GM12878 (cell line): ENCODE measurements at regions not wholly inside any gene's neighbourhood (a gene's known extent, or its start where the extent isn't known, plus 50 kb on each side); places are given as distances from the start of the nearest gene placed in this dataset.

Experiments used
- ATAC-seq: fragments of 200-7000 bp; cut with Tn5 transposase; 3 replicates; pipeline ENCODE4 v1.9.1; 2020; ENCODE audit warnings: mild to moderate bottlenecking, moderate library complexity
- BruUV-seq: library from RNA; stranded (reverse); fragments of 400-500 nt; replicated peaks from 2 replicates; lab custom pipeline; 2021; lab: Mats Ljungman, UMichigan
- CTCF ChIA-PET: fragments of 300-600 bp; sonication (Branson Sonifier 250); formaldehyde crosslinking; extraction: SDS; loops from one replicate; lab custom pipeline; 2021; ENCODE audit warnings: inconsistent platforms; lab: Yijun Ruan, JAX
- POLR2A ChIA-PET: fragments of 350-600 bp; formaldehyde crosslinking; extraction: SDS; loops from one replicate; lab custom pipeline; 2021; ENCODE audit warnings: inconsistent platforms; lab: Charles Lee
- RAD21 ChIA-PET: fragments of 300-600 bp; sonication (Branson Sonifier 250); formaldehyde crosslinking; loops from one replicate; lab custom pipeline; 2023; ENCODE audit warnings: antibody characterized with exemption; ENCODE audit not compliant: unreplicated experiment; lab: Charles Lee
- SMC1A ChIA-PET: fragments of 300-600 bp; sonication (Branson Sonifier 250); formaldehyde crosslinking; loops from one replicate; lab custom pipeline; 2023; ENCODE audit not compliant: unreplicated experiment, uncharacterized antibody; lab: Charles Lee
- DNase-seq: peaks from one replicate; pipeline ENCODE4 v3.0.0-alpha.2; 2011; ENCODE audit warnings: low read depth, low spot score
- FAIRE-seq: peaks from 3 replicates; lab custom pipeline; 2011; peaks lifted over from hg19 to GRCh38; lab: Jason Lieb, UNC
- H2AFZ ChIP-seq: 2 replicates; pipeline ENCODE4 v1.6.0; 2011; ENCODE audit warnings: low read depth, low read length, control low read depth; ENCODE audit not compliant: control insufficient read depth
- H3K27ac ChIP-seq: 2 replicates; pipeline ENCODE4 v1.5.1; 2011; ENCODE audit warnings: control low read depth; ENCODE audit not compliant: control insufficient read depth, insufficient read depth
- H3K27me3 ChIP-seq, 2 experiments: replicated peaks in 1 of 2; 2 replicates each; pipeline versions ENCODE4 v1.6.0 to v1.6.1; 2011; ENCODE audit warnings: low read length in 1 of 2; ENCODE audit not compliant: control insufficient read depth in 2 of 2, insufficient read depth in 2 of 2
- H3K36me3 ChIP-seq, 2 experiments: 2 replicates each; pipeline ENCODE4 v1.5.1; 2011; ENCODE audit warnings: low read length in 1 of 2; ENCODE audit not compliant: control insufficient read depth in 2 of 2, insufficient read depth in 2 of 2
- H3K4me1 ChIP-seq: 2 replicates; pipeline ENCODE4 v1.6.1; 2011; ENCODE audit warnings: mild to moderate bottlenecking, low read length, moderate library complexity, mixed read lengths; ENCODE audit not compliant: control insufficient read depth, insufficient read depth
- H3K4me2 ChIP-seq: 2 replicates; pipeline ENCODE4 v1.6.0; 2011; ENCODE audit warnings: control low read depth; ENCODE audit not compliant: control insufficient read depth, insufficient read depth
- H3K4me3 ChIP-seq: fragments of 200-600 bp; sonication (generic); 2 replicates; pipeline ENCODE4 v1.5.1; 2016
- H3K79me2 ChIP-seq: 2 replicates; pipeline ENCODE4 v1.6.0; 2011; ENCODE audit warnings: low read length; ENCODE audit not compliant: control insufficient read depth, insufficient read depth
- H3K9ac ChIP-seq: 2 replicates; pipeline ENCODE4 v1.8.0; 2011; ENCODE audit warnings: low read length, control low read depth, mixed read lengths; ENCODE audit not compliant: control insufficient read depth, insufficient read depth
- H3K9me3 ChIP-seq: replicated peaks from 3 replicates; pipeline ENCODE4 v1.5.1; 2011; ENCODE audit warnings: mild to moderate bottlenecking, low read length; ENCODE audit not compliant: control insufficient read depth, insufficient read depth
- H4K20me1 ChIP-seq: 2 replicates; pipeline ENCODE4 v1.6.0; 2011; ENCODE audit not compliant: control insufficient read depth, insufficient read depth
- BCL3 ChIP-seq: IDR thresholded peaks from 2 replicates; pipeline ENCODE4 v1.6.1; 2011; ENCODE audit warnings: borderline replicate concordance, low read depth, mild to moderate bottlenecking, moderate library complexity, low read length; ENCODE audit not compliant: insufficient read depth, poor library complexity, severe bottlenecking
- BCLAF1 ChIP-seq: fragments of 450-650 bp; IDR thresholded peaks from 2 replicates; pipeline ENCODE4 v1.6.1; 2017; ENCODE audit warnings: antibody characterized with exemption, mild to moderate bottlenecking, moderate library complexity
- CBX5 ChIP-seq: sonication (generic); IDR thresholded peaks from 2 replicates; pipeline ENCODE4 v1.6.1; 2016; ENCODE audit warnings: low read depth, moderate library complexity, mild to moderate bottlenecking, inconsistent platforms
- HCFC1 ChIP-seq: fragments of 150-350 bp; IDR thresholded peaks from 2 replicates; pipeline ENCODE4 v1.6.1; 2014; ENCODE audit warnings: low read length
- HDAC2 ChIP-seq: fragments of 200-600 bp; sonication (generic); IDR thresholded peaks from 2 replicates; pipeline ENCODE4 v1.6.1; 2017
- MAX ChIP-seq: IDR thresholded peaks from 2 replicates; pipeline ENCODE4 v1.6.1; 2012; ENCODE audit warnings: low read depth, low read length, improper control_type of control experiment
- PAX5 ChIP-seq: IDR thresholded peaks from 2 replicates; pipeline ENCODE4 v1.6.1; 2011; ENCODE audit warnings: low read depth, low read length, borderline replicate concordance
- SMAD1 ChIP-seq: fragments of 450-650 bp; IDR thresholded peaks from 2 replicates; pipeline ENCODE4 v1.6.1; 2018; ENCODE audit warnings: mild to moderate bottlenecking, low read depth; ENCODE audit not compliant: partially characterized antibody
- ZNF592 ChIP-seq: fragments of 450-650 bp; IDR thresholded peaks from 2 replicates; pipeline ENCODE4 v1.6.1; 2017; ENCODE audit warnings: mild to moderate bottlenecking, moderate library complexity
- ZNF622 ChIP-seq: fragments of 450-650 bp; IDR thresholded peaks from 2 replicates; pipeline ENCODE4 v1.6.1; 2017; ENCODE audit warnings: mild to moderate bottlenecking, inconsistent platforms
- ZSCAN29 ChIP-seq: fragments of 450-650 bp; IDR thresholded peaks from 2 replicates; pipeline ENCODE4 v1.6.1; 2017; ENCODE audit warnings: mild to moderate bottlenecking, moderate library complexity
- WGBS: methylation state at CpG from one replicate; pipeline ENCODE4 v1.1.6; 2016; ENCODE audit warnings: low lambda C conversion rate; ENCODE audit not compliant: insufficient replicate concordance, insufficient coverage; ENCODE audit errors: missing lambda C conversion rate; 5-methylcytosine and 5-hydroxymethylcytosine counted together
- in situ Hi-C: fragments of 300-500 bp; cut with MboI; formaldehyde crosslinking; loops from 9 replicates; pipeline ENCODE4 v1.14.3; 2018; ENCODE audit warnings: mixed read lengths
- intact Hi-C: fragments of 100-400 bp; cut with micrococcal nuclease; formaldehyde crosslinking; loops from one replicate; pipeline ENCODE4 v1.14.2; 2022; ENCODE audit not compliant: unreplicated experiment
- TF ChIP-seq, protein P1 (sequence below): IDR thresholded peaks from 2 replicates; pipeline ENCODE4 v1.6.1; 2012; ENCODE audit warnings: low read length, inconsistent platforms

DNA sequence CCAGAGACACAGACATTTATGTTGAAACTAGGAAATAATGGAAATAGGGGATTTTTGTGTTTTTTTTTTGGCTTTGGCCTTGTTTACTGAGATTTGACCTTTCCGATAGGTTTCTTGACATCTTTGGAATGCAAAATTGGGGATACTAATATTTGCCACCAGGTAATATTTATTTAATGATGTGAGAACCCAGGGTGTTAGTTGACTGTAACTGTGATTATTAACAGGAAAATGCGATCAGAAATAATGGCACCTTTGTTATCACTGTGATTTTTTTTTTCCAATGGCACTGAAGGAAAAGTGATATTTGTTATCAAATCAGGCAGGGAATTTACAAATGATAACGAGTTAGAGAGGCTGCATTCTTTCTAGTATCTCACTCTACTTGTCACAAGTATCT is 330.5 kb downstream of the SOX4 start:
- POLR2A ChIA-PET: no interaction called here
- Histone ChIP-seq H2AFZ (no peak overlapping the region), H3K79me2 (no peaks in the 10 kb centered on the region), H4K20me1 (no peaks in the 10 kb centered on the region), H3K4me1 (peaks cover 9% of the 10 kb centered on the region), H3K9ac (no peak overlapping the region), H3K4me3 (no peak overlapping the region), H3K27ac (no peak overlapping the region), H3K9me3 (no peaks in the 10 kb centered on the region), H3K36me3 (no peaks in the 10 kb centered on the region), H3K4me2 (no peak overlapping the region), H3K27me3 (no peaks in the 10 kb centered on the region)
- ATAC-seq (no peak), FAIRE-seq (no peak), DNase-seq (no peak)
- TF ChIP-seq PAX5: no peak
- no peak for TF ChIP-seq MAX
- TF ChIP-seq HDAC2: no peak
- TF ChIP-seq CBX5: no peak
- TF ChIP-seq BCL3: no peak
- no peak for TF ChIP-seq ZNF592
- no peak for TF ChIP-seq BCLAF1
- TF ChIP-seq SMAD1: no peak
- TF ChIP-seq ZNF622: no peak
- TF ChIP-seq HCFC1: no peak
- TF ChIP-seq, protein P1, sequence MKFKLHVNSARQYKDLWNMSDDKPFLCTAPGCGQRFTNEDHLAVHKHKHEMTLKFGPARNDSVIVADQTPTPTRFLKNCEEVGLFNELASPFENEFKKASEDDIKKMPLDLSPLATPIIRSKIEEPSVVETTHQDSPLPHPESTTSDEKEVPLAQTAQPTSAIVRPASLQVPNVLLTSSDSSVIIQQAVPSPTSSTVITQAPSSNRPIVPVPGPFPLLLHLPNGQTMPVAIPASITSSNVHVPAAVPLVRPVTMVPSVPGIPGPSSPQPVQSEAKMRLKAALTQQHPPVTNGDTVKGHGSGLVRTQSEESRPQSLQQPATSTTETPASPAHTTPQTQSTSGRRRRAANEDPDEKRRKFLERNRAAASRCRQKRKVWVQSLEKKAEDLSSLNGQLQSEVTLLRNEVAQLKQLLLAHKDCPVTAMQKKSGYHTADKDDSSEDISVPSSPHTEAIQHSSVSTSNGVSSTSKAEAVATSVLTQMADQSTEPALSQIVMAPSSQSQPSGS: no peak
- TF ChIP-seq ZSCAN29: no peak
- RAD21 ChIA-PET: no interaction called here
- CTCF ChIA-PET: no interaction called here
- intact Hi-C loops: no loop called here
- no TSS peak for BruUV-seq
- SMC1A ChIA-PET: no interaction called here
- 28% methylated on average over 3 of the region's 3 CpGs for WGBS
- in situ Hi-C loops: no loop called here
